HEK293T (cell line): ENCODE measurements at regions not wholly inside any gene's neighbourhood (a gene's known extent, or its start where the extent isn't known, plus 50 kb on each side); places are given as distances from the start of the nearest gene placed in this dataset.

Experiments
- CTCF ChIA-PET: fragments of 350-600 bp; formaldehyde crosslinking; extraction: SDS; loops from one replicate; lab custom pipeline; 2021; ENCODE audit warnings: antibody characterized with exemption, inconsistent platforms; lab: Yijun Ruan, JAX
- POLR2A ChIA-PET: fragments of 350-600 bp; formaldehyde crosslinking; extraction: SDS; loops from one replicate; lab custom pipeline; 2020; ENCODE audit warnings: antibody characterized with exemption, inconsistent platforms; lab: Yijun Ruan, JAX
- DNase-seq: peaks from one replicate; pipeline ENCODE4 v3.0.0; 2012; ENCODE audit warnings: mixed read lengths; ENCODE audit errors: extremely low spot score
- ARNT ChIP-seq: fragments of 450-650 bp; IDR thresholded peaks from 2 replicates; pipeline ENCODE4 v1.6.1; 2017; ENCODE audit warnings: mild to moderate bottlenecking
- BHLHE40 ChIP-seq: fragments of 450-650 bp; IDR thresholded peaks from 2 replicates; pipeline ENCODE4 v1.6.1; 2016; ENCODE audit warnings: mild to moderate bottlenecking, moderate library complexity, borderline replicate concordance
- CTBP1 ChIP-seq: fragments of 450-650 bp; IDR thresholded peaks from 2 replicates; pipeline ENCODE4 v1.6.1; 2016; ENCODE audit warnings: borderline replicate concordance
- ELF4 ChIP-seq: fragments of 450-650 bp; IDR thresholded peaks from 2 replicates; pipeline ENCODE4 v1.6.1; 2017; ENCODE audit warnings: antibody characterized with exemption
- FOXA1 ChIP-seq: fragments of 450-650 bp; IDR thresholded peaks from 2 replicates; pipeline ENCODE4 v1.6.1; 2016; ENCODE audit warnings: mild to moderate bottlenecking
- FOXK2 ChIP-seq: fragments of 450-650 bp; IDR thresholded peaks from 2 replicates; pipeline ENCODE4 v1.6.1; 2016; ENCODE audit warnings: mild to moderate bottlenecking
- FOXM1 ChIP-seq: fragments of 450-650 bp; IDR thresholded peaks from 2 replicates; pipeline ENCODE4 v1.6.1; 2017; ENCODE audit warnings: mild to moderate bottlenecking, borderline replicate concordance
- HDGF ChIP-seq: fragments of 450-650 bp; IDR thresholded peaks from 2 replicates; pipeline ENCODE4 v1.6.1; 2017; ENCODE audit warnings: antibody characterized with exemption, borderline replicate concordance
- L3MBTL2 ChIP-seq: fragments of 450-650 bp; conservative IDR thresholded peaks from 2 replicates; pipeline ENCODE4 v1.6.1; 2016; ENCODE audit warnings: mild to moderate bottlenecking
- LEF1 ChIP-seq: fragments of 450-650 bp; IDR thresholded peaks from 2 replicates; pipeline ENCODE4 v1.6.1; 2017; ENCODE audit warnings: mild to moderate bottlenecking, borderline replicate concordance
- NFRKB ChIP-seq: fragments of 450-650 bp; IDR thresholded peaks from 2 replicates; pipeline ENCODE4 v1.6.1; 2016; ENCODE audit warnings: mild to moderate bottlenecking, moderate library complexity
- PKNOX1 ChIP-seq: fragments of 450-650 bp; IDR thresholded peaks from 2 replicates; pipeline ENCODE4 v1.6.1; 2016
- SP1 ChIP-seq: fragments of 450-650 bp; IDR thresholded peaks from 2 replicates; pipeline ENCODE4 v1.6.1; 2017
- SUZ12 ChIP-seq: fragments of 450-650 bp; IDR thresholded peaks from 2 replicates; pipeline ENCODE4 v1.6.1; 2016; ENCODE audit warnings: mild to moderate bottlenecking
- TARDBP ChIP-seq: fragments of 450-650 bp; IDR thresholded peaks from 2 replicates; pipeline ENCODE4 v1.6.1; 2016
- ZNF384 ChIP-seq: fragments of 450-650 bp; IDR thresholded peaks from 2 replicates; pipeline ENCODE4 v1.6.1; 2016

GRCh38 chr5:163988566-163988965 is 483.1 kb downstream of the MAT2B start:
- ChIA-PET CTCF (no interaction called here), POLR2A (no interaction called here)
- TF ChIP-seq CTBP1 (no peak), ARNT (no peak), FOXM1 (no peak), FOXA1 (no peak), LEF1 (no peak), BHLHE40 (no peak), PKNOX1 (no peak), FOXK2 (no peak), L3MBTL2 (no peak), ZNF384 (no peak), HDGF (no peak)
- DNase-seq, result no peak

- ChIA-PET POLR2A (no interaction called here), CTCF (no interaction called here)
- no peak for TF ChIP-seq ARNT
- no peak for TF ChIP-seq L3MBTL2
- TF ChIP-seq BHLHE40, result no peak
- TF ChIP-seq FOXK2, result no peak
- TF ChIP-seq SUZ12, result no peak
- TF ChIP-seq LEF1, result no peak
- TF ChIP-seq ELF4, result no peak
- TF ChIP-seq FOXA1, result no peak
- no peak for TF ChIP-seq PKNOX1
- no peak for DNase-seq
Observed at GRCh38 chr5:163993126-163993525, 487.7 kb downstream of the MAT2B start.

GRCh38 chr5:163995206-163995605 is 489.8 kb downstream of the MAT2B start:
- TF ChIP-seq L3MBTL2, result no peak
- no peak for TF ChIP-seq NFRKB
- no peak for TF ChIP-seq ARNT
- ChIA-PET POLR2A (no interaction called here), CTCF (no interaction called here)
- no peak for DNase-seq

GRCh38 chr5:163997965-163998364 is 492.5 kb downstream of the MAT2B start:
- POLR2A ChIA-PET, result no interaction called here
- DNase-seq, result no peak

GRCh38 chr5:164000241-164000640 is 494.8 kb downstream of the MAT2B start:
- TF ChIP-seq HDGF, result no peak
- TF ChIP-seq BHLHE40, result no peak
- no peak for TF ChIP-seq PKNOX1
- no peak for TF ChIP-seq TARDBP
- no peak for TF ChIP-seq FOXA1
- no peak for TF ChIP-seq ELF4
- TF ChIP-seq LEF1, result no peak
- TF ChIP-seq L3MBTL2, result no peak
- TF ChIP-seq ARNT, result no peak
- TF ChIP-seq SUZ12, result no peak
- no peak for TF ChIP-seq CTBP1
- no peak for TF ChIP-seq NFRKB
- TF ChIP-seq FOXK2, result no peak
- no peak for TF ChIP-seq FOXM1
- no peak for TF ChIP-seq ZNF384
- no peak for TF ChIP-seq SP1
- ChIA-PET CTCF (no interaction called here), POLR2A (no interaction called here)
- DNase-seq, result no peak

More at GRCh38 chr5:163997965-163998364, 492.5 kb downstream of the MAT2B start:
- CTCF ChIA-PET, result no interaction called here
- TF ChIP-seq CTBP1, result no peak
- no peak for TF ChIP-seq PKNOX1
- no peak for TF ChIP-seq LEF1
- TF ChIP-seq FOXA1, result no peak
- TF ChIP-seq FOXK2, result no peak
- no peak for TF ChIP-seq L3MBTL2
- no peak for TF ChIP-seq SP1
- TF ChIP-seq ARNT, result no peak
- no peak for TF ChIP-seq BHLHE40
- TF ChIP-seq FOXM1, result no peak
- TF ChIP-seq ELF4, result no peak
- no peak for TF ChIP-seq SUZ12
- TF ChIP-seq NFRKB, result no peak
- TF ChIP-seq TARDBP, result no peak
- TF ChIP-seq HDGF, result no peak
- no peak for TF ChIP-seq ZNF384

- TF ChIP-seq HDGF (no peak), NFRKB (no peak), TARDBP (no peak), FOXK2 (no peak), FOXA1 (no peak), L3MBTL2 (no peak), ZNF384 (no peak), ARNT (no peak), PKNOX1 (no peak), LEF1 (no peak), ELF4 (no peak), SP1 (no peak), FOXM1 (no peak), BHLHE40 (no peak), CTBP1 (no peak), SUZ12 (no peak)
- no peak for DNase-seq
- CTCF ChIA-PET, result no interaction called here
- POLR2A ChIA-PET, result no interaction called here
Observed at GRCh38 chr5:164000819-164001218, 495.4 kb downstream of the MAT2B start.
